Sigmoid colon (tissue), 4 donors: ENCODE measurements at regions not wholly inside any gene's neighbourhood (a gene's known extent, or its start where the extent isn't known, plus 50 kb on each side); places are given as distances from the start of the nearest gene placed in this dataset.

Experiments
- EP300 ChIP-seq, 4 donors: sonication (generic); formaldehyde crosslinking; IDR thresholded peaks; one replicate each; pipeline ENCODE4 v1.6.1; 2017; ENCODE audit warnings: antibody characterized with exemption in 4 of 4
- POLR2A ChIP-seq, 2 donors: fragments of 450-650 bp; IDR thresholded peaks; one replicate each; pipeline ENCODE4 v1.6.1; 2016; ENCODE audit warnings: antibody characterized with exemption in 2 of 2, mild to moderate bottlenecking in 2 of 2, moderate library complexity in 2 of 2
- POLR2AphosphoS5 ChIP-seq, 4 donors: sonication (generic); formaldehyde crosslinking; IDR thresholded peaks; one replicate each; pipeline ENCODE4 v1.6.1; 2017; ENCODE audit warnings: antibody characterized with exemption in 4 of 4
- TF ChIP-seq, protein P1 (sequence below), 4 experiments: fragments of 450-650 bp in 3 of 4; fragments of 200-600 bp in 1 of 4; IDR thresholded peaks; one replicate each; pipeline ENCODE4 v1.5.1; 2016 to 2019; ENCODE audit warnings: antibody characterized with exemption in 4 of 4, mild to moderate bottlenecking in 3 of 4, moderate library complexity in 2 of 4

DNA sequence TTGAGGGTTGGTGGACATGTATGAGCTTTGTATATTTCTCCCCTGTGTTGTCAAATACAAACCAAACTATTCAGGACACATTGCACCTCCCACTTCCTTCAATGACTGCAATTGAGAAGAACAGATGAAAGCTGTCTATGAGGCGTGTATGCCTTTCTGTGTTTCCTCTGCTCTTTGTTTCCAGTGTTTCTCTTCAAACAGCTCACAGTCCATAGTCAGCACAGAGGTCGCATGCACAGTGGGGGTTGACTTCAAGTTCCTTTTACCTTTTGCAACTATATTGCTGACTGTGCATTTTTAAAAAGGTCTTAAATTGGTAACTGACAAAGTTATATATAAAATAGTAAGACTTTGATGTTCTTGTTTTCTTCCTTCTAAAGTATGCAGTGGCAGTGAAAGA, 957.8 kb downstream of the C4orf33 start:
- no peak for TF ChIP-seq EP300 (IDR thresholded peaks at IDR 0.05)
- no peak for TF ChIP-seq POLR2A (IDR thresholded peaks at IDR 0.05)
- TF ChIP-seq POLR2AphosphoS5 (IDR thresholded peaks at IDR 0.05) = no peak
- TF ChIP-seq, protein P1, sequence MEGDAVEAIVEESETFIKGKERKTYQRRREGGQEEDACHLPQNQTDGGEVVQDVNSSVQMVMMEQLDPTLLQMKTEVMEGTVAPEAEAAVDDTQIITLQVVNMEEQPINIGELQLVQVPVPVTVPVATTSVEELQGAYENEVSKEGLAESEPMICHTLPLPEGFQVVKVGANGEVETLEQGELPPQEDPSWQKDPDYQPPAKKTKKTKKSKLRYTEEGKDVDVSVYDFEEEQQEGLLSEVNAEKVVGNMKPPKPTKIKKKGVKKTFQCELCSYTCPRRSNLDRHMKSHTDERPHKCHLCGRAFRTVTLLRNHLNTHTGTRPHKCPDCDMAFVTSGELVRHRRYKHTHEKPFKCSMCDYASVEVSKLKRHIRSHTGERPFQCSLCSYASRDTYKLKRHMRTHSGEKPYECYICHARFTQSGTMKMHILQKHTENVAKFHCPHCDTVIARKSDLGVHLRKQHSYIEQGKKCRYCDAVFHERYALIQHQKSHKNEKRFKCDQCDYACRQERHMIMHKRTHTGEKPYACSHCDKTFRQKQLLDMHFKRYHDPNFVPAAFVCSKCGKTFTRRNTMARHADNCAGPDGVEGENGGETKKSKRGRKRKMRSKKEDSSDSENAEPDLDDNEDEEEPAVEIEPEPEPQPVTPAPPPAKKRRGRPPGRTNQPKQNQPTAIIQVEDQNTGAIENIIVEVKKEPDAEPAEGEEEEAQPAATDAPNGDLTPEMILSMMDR (IDR thresholded peaks at IDR 0.05) = no peak
